ENCODE measurements at regions not wholly inside any gene's neighbourhood (a gene's known extent, or its start where the extent isn't known, plus 50 kb on each side); places are given as distances from the start of the nearest gene placed in this dataset.

- Mint-ChIP-seq H3K4me1 (ENCODE audit: low read depth, unreplicated experiment) (no peaks in the 10 kb centered on the region), H3K9me3 (ENCODE audit: low read depth, unreplicated experiment) (peaks cover 9% of the 10 kb centered on the region), H3K27ac (ENCODE audit: unreplicated experiment) (no peak overlapping the region), H3K4me3 (ENCODE audit: low read depth, unreplicated experiment) (no peak overlapping the region), H3K27me3 (ENCODE audit: unreplicated experiment) (no peaks in the 10 kb centered on the region), H3K36me3 (ENCODE audit: insufficient read depth, unreplicated experiment) (no peaks in the 10 kb centered on the region)
- TF ChIP-seq CTCF (IDR thresholded peaks at IDR 0.05; ENCODE audit: unreplicated experiment): no peak
- CTCF ChIA-PET: no interaction called here
- no TSS peak for BruUV-seq (replicated peaks)
- intact Hi-C loops (cut with micrococcal nuclease; ENCODE audit: unreplicated experiment): no loop called here
- no peak for DNase-seq
Observed at GRCh38 chr4:34139346-34139745, 2105.0 kb downstream of the ARAP2 start.

- H3K9me3 Mint-ChIP-seq (ENCODE audit: low read depth, unreplicated experiment): peaks cover 5% of the 10 kb centered on the region
- intact Hi-C loops (cut with micrococcal nuclease; ENCODE audit: unreplicated experiment): no loop called here
- no peak overlapping the region for H3K27ac Mint-ChIP-seq (ENCODE audit: unreplicated experiment)
- H3K4me1 Mint-ChIP-seq (ENCODE audit: low read depth, unreplicated experiment): no peaks in the 10 kb centered on the region
- TF ChIP-seq CTCF (IDR thresholded peaks at IDR 0.05; ENCODE audit: unreplicated experiment): no peak
- H3K27me3 Mint-ChIP-seq (ENCODE audit: unreplicated experiment): no peaks in the 10 kb centered on the region
- no peak for DNase-seq
- H3K4me3 Mint-ChIP-seq (ENCODE audit: low read depth, unreplicated experiment): no peak overlapping the region
- no TSS peak for BruUV-seq (replicated peaks)
- CTCF ChIA-PET: no interaction called here
- H3K36me3 Mint-ChIP-seq (ENCODE audit: insufficient read depth, unreplicated experiment): no peaks in the 10 kb centered on the region
Observed at GRCh38 chr4:34148322-34148908, 2095.9 kb downstream of the ARAP2 start.

- H3K9me3 Mint-ChIP-seq (ENCODE audit: low read depth, unreplicated experiment): peaks cover 8% of the 10 kb centered on the region
- H3K4me3 Mint-ChIP-seq (ENCODE audit: low read depth, unreplicated experiment): no peak overlapping the region
- no peak for TF ChIP-seq CTCF (IDR thresholded peaks at IDR 0.05; ENCODE audit: unreplicated experiment)
- DNase-seq: no peak
- H3K27me3 Mint-ChIP-seq (ENCODE audit: unreplicated experiment): no peaks in the 10 kb centered on the region
- no peak overlapping the region for H3K27ac Mint-ChIP-seq (ENCODE audit: unreplicated experiment)
- intact Hi-C loops (cut with micrococcal nuclease; ENCODE audit: unreplicated experiment): no loop called here
- no peaks in the 10 kb centered on the region for H3K4me1 Mint-ChIP-seq (ENCODE audit: low read depth, unreplicated experiment)
- CTCF ChIA-PET: no interaction called here
- no TSS peak for BruUV-seq (replicated peaks)
- no peaks in the 10 kb centered on the region for H3K36me3 Mint-ChIP-seq (ENCODE audit: insufficient read depth, unreplicated experiment)
Observed at GRCh38 chr4:34157547-34157946, 2086.8 kb downstream of the ARAP2 start.

GRCh38 chr4:34158878-34159277 is 2085.4 kb downstream of the ARAP2 start:
- Mint-ChIP-seq H3K27me3 (ENCODE audit: unreplicated experiment) (no peaks in the 10 kb centered on the region), H3K4me1 (ENCODE audit: low read depth, unreplicated experiment) (no peaks in the 10 kb centered on the region), H3K36me3 (ENCODE audit: insufficient read depth, unreplicated experiment) (no peaks in the 10 kb centered on the region), H3K9me3 (ENCODE audit: low read depth, unreplicated experiment) (peaks cover 8% of the 10 kb centered on the region), H3K27ac (ENCODE audit: unreplicated experiment) (no peak overlapping the region), H3K4me3 (ENCODE audit: low read depth, unreplicated experiment) (no peak overlapping the region)
- CTCF ChIA-PET: no interaction called here
- intact Hi-C loops (cut with micrococcal nuclease; ENCODE audit: unreplicated experiment): no loop called here
- no peak for TF ChIP-seq CTCF (IDR thresholded peaks at IDR 0.05; ENCODE audit: unreplicated experiment)
- DNase-seq: no peak
- BruUV-seq (replicated peaks): no TSS peak

Data from Calu3 (cell line).